ENCODE measurements at regions not wholly inside any gene's neighbourhood (a gene's known extent, or its start where the extent isn't known, plus 50 kb on each side); places are given as distances from the start of the nearest gene placed in this dataset.

- H3K27me3 ChIP-seq (replicated peaks; ENCODE audit: insufficient read depth) = no peaks in the 10 kb centered on the region
- intact Hi-C loops (cut with DNase I) = no loop called here
- no peaks in the 10 kb centered on the region for H3K36me3 ChIP-seq
- H3K4me3 ChIP-seq = no peak overlapping the region
- H3K9me3 ChIP-seq = no peaks in the 10 kb centered on the region
- peak overlapping the region in 1 of 2 donors; percentile 12 for H3K27ac ChIP-seq
- no peak for DNase-seq (ENCODE audit: low spot score)
- WGBS = 14% methylated on average over 5 of the region's 5 CpGs
- H3K4me1 ChIP-seq (replicated peaks) = no peaks in the 10 kb centered on the region
- TF ChIP-seq POLR2A (IDR thresholded peaks at IDR 0.05) = no peak
- no peak for TF ChIP-seq POLR2AphosphoS5 (IDR thresholded peaks at IDR 0.05)
- TF ChIP-seq CTCF (IDR thresholded peaks at IDR 0.05) = no peak
Observed at GRCh38 chr1:54465351-54465811, 59.2 kb upstream of the SSBP3 start.

GRCh38 chr1:54464477-54465146, 58.4 kb upstream of the SSBP3 start:
- intact Hi-C loops (cut with DNase I) = no loop called here
- Histone ChIP-seq H3K27me3 (replicated peaks; ENCODE audit: insufficient read depth) (no peaks in the 10 kb centered on the region), H3K36me3 (no peaks in the 10 kb centered on the region), H3K4me1 (replicated peaks) (no peaks in the 10 kb centered on the region), H3K9me3 (no peaks in the 10 kb centered on the region), H3K27ac (no peak overlapping the region), H3K4me3 (no peak overlapping the region)
- no peak for DNase-seq (ENCODE audit: low spot score)
- 76% methylated on average over 9 of the region's 9 CpGs for WGBS
- TF ChIP-seq POLR2AphosphoS5 (IDR thresholded peaks at IDR 0.05) (no peak), CTCF (IDR thresholded peaks at IDR 0.05) (no peak), POLR2A (IDR thresholded peaks at IDR 0.05) (no peak)

- DNase-seq (ENCODE audit: low spot score) = no peak
- TF ChIP-seq POLR2A (IDR thresholded peaks at IDR 0.05) = no peak
- H3K27ac ChIP-seq = no peak overlapping the region
- no peak overlapping the region for H3K4me3 ChIP-seq
- intact Hi-C loops (cut with DNase I) = no loop called here
- no peaks in the 10 kb centered on the region for H3K9me3 ChIP-seq
- H3K4me1 ChIP-seq (replicated peaks) = no peaks in the 10 kb centered on the region
- no peaks in the 10 kb centered on the region for H3K27me3 ChIP-seq (replicated peaks; ENCODE audit: insufficient read depth)
- no peaks in the 10 kb centered on the region for H3K36me3 ChIP-seq
- 86% methylated on average over 7 of the region's 7 CpGs for WGBS
Observed at GRCh38 chr1:54464031-54464476, 57.9 kb upstream of the SSBP3 start.

- H3K27me3 ChIP-seq (replicated peaks; ENCODE audit: insufficient read depth) = no peaks in the 10 kb centered on the region
- H3K27ac ChIP-seq = no peak overlapping the region
- no peaks in the 10 kb centered on the region for H3K36me3 ChIP-seq
- no peak overlapping the region for H3K4me3 ChIP-seq
- TF ChIP-seq CTCF (IDR thresholded peaks at IDR 0.05) (no peak), POLR2A (IDR thresholded peaks at IDR 0.05) (no peak), POLR2AphosphoS5 (IDR thresholded peaks at IDR 0.05) (no peak)
- DNase-seq (ENCODE audit: low spot score) = no peak
- H3K9me3 ChIP-seq = no peaks in the 10 kb centered on the region
- 63% methylated on average over 10 of the region's 10 CpGs for WGBS
- intact Hi-C loops (cut with DNase I) = no loop called here
- H3K4me1 ChIP-seq (replicated peaks) = no peaks in the 10 kb centered on the region
Observed at GRCh38 chr1:54463259-54464030, 57.3 kb upstream of the SSBP3 start.

GRCh38 chr1:54462597-54463258, 56.5 kb upstream of the SSBP3 start:
- no peaks in the 10 kb centered on the region for H3K36me3 ChIP-seq
- no peaks in the 10 kb centered on the region for H3K4me1 ChIP-seq (replicated peaks)
- no peaks in the 10 kb centered on the region for H3K27me3 ChIP-seq (replicated peaks; ENCODE audit: insufficient read depth)
- no peak for DNase-seq (ENCODE audit: low spot score)
- no peak for TF ChIP-seq POLR2A (IDR thresholded peaks at IDR 0.05)
- H3K27ac ChIP-seq = no peak overlapping the region
- intact Hi-C loops (cut with DNase I) = no loop called here
- no peak overlapping the region for H3K4me3 ChIP-seq
- H3K9me3 ChIP-seq = no peaks in the 10 kb centered on the region
- WGBS = 82% methylated on average over 13 of the region's 13 CpGs
